Fibroblast of peridontal ligament (primary cell): ENCODE measurements at regions not wholly inside any gene's neighbourhood (a gene's known extent, or its start where the extent isn't known, plus 50 kb on each side); places are given as distances from the start of the nearest gene placed in this dataset.
"Not testable (repeated sequence)": the region's sequence is repeated elsewhere in the genome, so short reads cannot be mapped to it uniquely, and the experiment has no call there.

Experiments
- DNase-seq: peaks from one replicate; pipeline ENCODE4 v3.0.0-alpha.2; 2010; ENCODE audit errors: extremely low read depth

GRCh38 chr10:28354511-28354910 is 51.6 kb upstream of the MPP7 start:
- no peak for DNase-seq

- peak; percentile 6 for DNase-seq
Observed at GRCh38 chr10:28355376-28355775, 52.5 kb upstream of the MPP7 start.

- DNase-seq = no peak
Observed at GRCh38 chr10:28359334-28359733, 56.5 kb upstream of the MPP7 start.

- DNase-seq = no peak
Observed at GRCh38 chr10:28360175-28360574, 57.3 kb upstream of the MPP7 start.

GRCh38 chr10:28363376-28363775 is 60.5 kb upstream of the MPP7 start:
- no peak for DNase-seq

GRCh38 chr10:28365840-28366239 is 63.0 kb upstream of the MPP7 start:
- no peak for DNase-seq

- DNase-seq = no peak
Observed at GRCh38 chr10:28366994-28367393, 64.1 kb upstream of the MPP7 start.

GRCh38 chr10:28367413-28367812 is 64.5 kb upstream of the MPP7 start:
- no peak for DNase-seq

GRCh38 chr10:28367929-28368484 is 65.1 kb upstream of the MPP7 start:
- peak; percentile 2 for DNase-seq

GRCh38 chr10:28370107-28370835 is 67.4 kb upstream of the MPP7 start:
- no peak for DNase-seq

GRCh38 chr10:28371638-28372037 is 68.8 kb upstream of the MPP7 start:
- DNase-seq = not testable (repeated sequence)

- no peak for DNase-seq
Observed at GRCh38 chr10:28374036-28374435, 71.2 kb upstream of the MPP7 start.

- peak; percentile 34 for DNase-seq
Observed at GRCh38 chr10:28375399-28376354, 72.8 kb upstream of the MPP7 start.

GRCh38 chr10:28378986-28379585 is 76.2 kb upstream of the MPP7 start:
- DNase-seq = no peak

- no peak for DNase-seq
Observed at GRCh38 chr10:28381466-28381865, 78.6 kb upstream of the MPP7 start.

GRCh38 chr10:28381903-28382347 is 79.1 kb upstream of the MPP7 start:
- DNase-seq = peak; percentile 95

GRCh38 chr10:28382525-28383269 is 79.8 kb upstream of the MPP7 start:
- DNase-seq = peak; percentile 66

GRCh38 chr10:28384557-28384956 is 81.7 kb upstream of the MPP7 start:
- DNase-seq = no peak

- no peak for DNase-seq
Observed at GRCh38 chr10:28385748-28386502, 83.1 kb upstream of the MPP7 start.

GRCh38 chr10:28386503-28386868 is 83.6 kb upstream of the MPP7 start:
- DNase-seq = no peak

GRCh38 chr10:28387140-28387539 is 84.3 kb upstream of the MPP7 start:
- DNase-seq = no peak
